ENCODE measurements at regions not wholly inside any gene's neighbourhood (a gene's known extent, or its start where the extent isn't known, plus 50 kb on each side); places are given as distances from the start of the nearest gene placed in this dataset.

DNA sequence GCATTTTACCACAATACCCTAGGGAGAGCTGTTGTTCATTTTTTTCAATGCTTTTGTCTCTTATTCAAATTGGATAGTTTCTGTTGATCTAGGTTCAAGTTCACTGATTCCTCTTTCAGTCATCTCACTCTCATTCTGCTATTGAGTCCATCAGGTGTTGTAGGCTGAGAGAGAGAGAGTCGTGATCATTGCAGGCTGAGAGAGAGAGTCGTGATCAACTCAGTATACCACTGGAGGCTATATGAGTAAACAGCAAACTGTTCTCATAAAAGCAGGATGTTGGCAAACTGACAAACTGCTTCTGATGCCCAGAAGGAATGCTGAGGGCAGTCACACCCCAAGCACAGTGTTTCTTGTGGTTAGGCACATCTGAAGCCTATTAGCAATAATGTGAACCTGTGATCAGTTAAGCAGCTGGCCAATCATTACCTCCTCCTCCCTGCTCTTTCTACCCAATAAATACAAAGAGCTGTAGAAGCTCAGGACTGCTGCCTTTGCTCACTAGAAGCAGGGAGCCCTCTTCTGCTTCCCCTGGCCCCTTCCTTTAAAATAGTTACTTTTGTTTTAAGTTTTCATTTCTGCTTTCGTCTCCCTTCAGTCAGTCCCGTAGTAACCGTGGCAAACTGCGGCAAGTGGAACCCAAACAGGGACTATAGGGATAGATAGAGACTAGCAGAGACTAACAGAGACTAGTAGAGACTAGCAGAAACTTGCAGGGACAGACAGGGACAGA lies 476.1 kb upstream of the ACO1 start:
- H2BK5ac ChIP-seq (ENCODE audit: insufficient read length, low read length) = no peak overlapping the region
- no peaks in the 10 kb centered on the region for H3K27me3 ChIP-seq (ENCODE audit: insufficient read depth, low read length)
- H4K8ac ChIP-seq (replicated peaks; ENCODE audit: insufficient read length, low read depth, low read length) = no peak overlapping the region
- no peak overlapping the region for H3K4me3 Mint-ChIP-seq
- H3K27ac Mint-ChIP-seq = no peak overlapping the region
- no peak overlapping the region for H2AK5ac ChIP-seq (ENCODE audit: insufficient read length, low read length)
- H3K4me2 ChIP-seq (ENCODE audit: insufficient read depth, insufficient read length, low read length) = no peak overlapping the region
- H3K9ac ChIP-seq (ENCODE audit: extremely low read depth, insufficient read length, low read length) = no peak overlapping the region
- H3K4ac ChIP-seq (ENCODE audit: low read depth, low read length) = no peak overlapping the region
- no peak overlapping the region for H4K5ac ChIP-seq (ENCODE audit: insufficient read length, low read depth, low read length)
- TF ChIP-seq, protein P1, sequence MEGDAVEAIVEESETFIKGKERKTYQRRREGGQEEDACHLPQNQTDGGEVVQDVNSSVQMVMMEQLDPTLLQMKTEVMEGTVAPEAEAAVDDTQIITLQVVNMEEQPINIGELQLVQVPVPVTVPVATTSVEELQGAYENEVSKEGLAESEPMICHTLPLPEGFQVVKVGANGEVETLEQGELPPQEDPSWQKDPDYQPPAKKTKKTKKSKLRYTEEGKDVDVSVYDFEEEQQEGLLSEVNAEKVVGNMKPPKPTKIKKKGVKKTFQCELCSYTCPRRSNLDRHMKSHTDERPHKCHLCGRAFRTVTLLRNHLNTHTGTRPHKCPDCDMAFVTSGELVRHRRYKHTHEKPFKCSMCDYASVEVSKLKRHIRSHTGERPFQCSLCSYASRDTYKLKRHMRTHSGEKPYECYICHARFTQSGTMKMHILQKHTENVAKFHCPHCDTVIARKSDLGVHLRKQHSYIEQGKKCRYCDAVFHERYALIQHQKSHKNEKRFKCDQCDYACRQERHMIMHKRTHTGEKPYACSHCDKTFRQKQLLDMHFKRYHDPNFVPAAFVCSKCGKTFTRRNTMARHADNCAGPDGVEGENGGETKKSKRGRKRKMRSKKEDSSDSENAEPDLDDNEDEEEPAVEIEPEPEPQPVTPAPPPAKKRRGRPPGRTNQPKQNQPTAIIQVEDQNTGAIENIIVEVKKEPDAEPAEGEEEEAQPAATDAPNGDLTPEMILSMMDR (conservative IDR thresholded peaks at IDR 0.05) = no peak
- DNase-seq = no peak
- WGBS (ENCODE audit: extremely low coverage, insufficient read length, low lambda C conversion rate) = no CpG with 5 or more reads among the region's 6 CpGs
- no peaks in the 10 kb centered on the region for H3K27me3 Mint-ChIP-seq (ENCODE audit: low read depth)
- H4K91ac ChIP-seq (ENCODE audit: insufficient read length, low read depth, low read length) = no peak overlapping the region
- H2BK15ac ChIP-seq (ENCODE audit: low read depth, low read length) = no peak overlapping the region
- no peak overlapping the region for H3K56ac ChIP-seq (ENCODE audit: insufficient read length, low read depth, low read length)
- no peaks in the 10 kb centered on the region for H3K79me2 ChIP-seq (ENCODE audit: insufficient read depth, low read length)
- no peaks in the 10 kb centered on the region for H3K79me1 ChIP-seq (ENCODE audit: insufficient read depth, low read depth, low read length, poor library complexity, severe bottlenecking)
- H3K4me1 ChIP-seq (ENCODE audit: insufficient read depth, low read length) = no peaks in the 10 kb centered on the region
- H4K20me1 ChIP-seq (ENCODE audit: control insufficient read depth, insufficient read depth, insufficient read length) = no peaks in the 10 kb centered on the region
- no peaks in the 10 kb centered on the region for H3K36me3 Mint-ChIP-seq (ENCODE audit: insufficient read depth in 1 of 3, low read depth in 3 of 3)
- no peak overlapping the region for H3K18ac ChIP-seq (ENCODE audit: insufficient read length, low read depth, low read length)
- H3K4me1 Mint-ChIP-seq = peaks cover 7 to 8% of the 10 kb centered on the region in 2 experiments; a peak in 3 of 4 replicates
- H2BK12ac ChIP-seq (ENCODE audit: insufficient read length, low read depth, low read length) = no peak overlapping the region
- H2AFZ ChIP-seq (ENCODE audit: low read length) = no peak overlapping the region
- peaks cover 0 to 11% of the 10 kb centered on the region in 2 experiments; a peak in 2 of 5 replicates for H3K9me3 Mint-ChIP-seq
- no peaks in the 10 kb centered on the region for H3K9me3 ChIP-seq (ENCODE audit: control insufficient read depth, low read depth, low read length)
- no peak overlapping the region for H2BK20ac ChIP-seq (ENCODE audit: low read depth, low read length, poor library complexity, severe bottlenecking)
- no peak overlapping the region for H3K14ac ChIP-seq (ENCODE audit: insufficient read depth, low read length)
- H3K23ac ChIP-seq (ENCODE audit: insufficient read length, low read depth, low read length) = no peak overlapping the region
- no peak overlapping the region for H2BK120ac ChIP-seq (ENCODE audit: low read depth, low read length, poor library complexity, severe bottlenecking)
- no peak overlapping the region for H3T11ph ChIP-seq (ENCODE audit: low read length)
- no peaks in the 10 kb centered on the region for H3K23me2 ChIP-seq (ENCODE audit: insufficient read length, low read depth, low read length, poor library complexity, severe bottlenecking)
- H3K27ac ChIP-seq (ENCODE audit: insufficient read length, low read depth, low read length) = no peak overlapping the region

Measured in H9 (cell line).